Right forelimb (tissue), 1 donor: ENCODE measurements at regions not wholly inside any gene's neighbourhood (a gene's known extent, or its start where the extent isn't known, plus 50 kb on each side); places are given as distances from the start of the nearest gene placed in this dataset.

Source experiments
- DNase-seq: peaks from one replicate; pipeline ENCODE4 v3.0.0-alpha.2; 2018

DNA sequence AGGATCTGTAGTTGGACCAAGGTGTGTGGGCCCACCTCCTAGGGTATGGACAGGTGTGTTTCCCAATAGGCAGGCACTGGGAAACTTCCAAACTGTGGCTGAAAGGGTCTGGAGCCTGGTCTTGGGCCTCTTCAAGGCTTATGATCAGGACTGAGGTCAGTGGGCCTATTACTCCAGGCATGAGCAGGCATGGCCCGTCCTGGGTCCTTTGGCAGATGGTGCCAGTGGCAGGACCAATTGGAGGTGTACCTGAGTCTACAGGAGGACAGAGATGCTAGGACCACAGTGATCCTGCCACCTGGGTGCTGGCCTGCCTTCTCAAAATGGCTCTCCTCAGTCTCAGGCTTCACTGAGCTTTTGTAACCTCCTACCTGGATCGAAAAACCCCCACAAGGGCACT is 95.4 kb downstream of the RAB18 start:
- no peak for DNase-seq

DNA sequence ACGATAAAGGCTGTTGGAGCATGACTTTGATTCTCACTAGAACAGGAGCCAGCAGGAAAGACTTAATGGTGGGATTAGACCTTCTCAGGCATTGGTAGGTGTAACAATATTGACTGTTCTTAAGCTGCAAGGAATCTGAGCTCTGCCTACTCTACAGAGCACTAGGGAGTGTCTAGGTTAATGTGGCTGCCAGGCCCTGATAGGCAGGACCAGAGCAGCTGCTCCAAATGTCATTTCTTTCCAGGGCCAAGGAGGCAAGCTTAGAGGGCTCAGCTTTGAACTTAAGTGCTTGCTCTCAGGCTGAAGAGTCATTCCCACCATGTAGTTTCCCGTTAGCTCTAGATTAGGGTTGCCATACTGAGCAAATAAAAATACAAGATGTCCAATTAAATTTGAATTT is 96.8 kb downstream of the RAB18 start:
- no peak for DNase-seq

DNA sequence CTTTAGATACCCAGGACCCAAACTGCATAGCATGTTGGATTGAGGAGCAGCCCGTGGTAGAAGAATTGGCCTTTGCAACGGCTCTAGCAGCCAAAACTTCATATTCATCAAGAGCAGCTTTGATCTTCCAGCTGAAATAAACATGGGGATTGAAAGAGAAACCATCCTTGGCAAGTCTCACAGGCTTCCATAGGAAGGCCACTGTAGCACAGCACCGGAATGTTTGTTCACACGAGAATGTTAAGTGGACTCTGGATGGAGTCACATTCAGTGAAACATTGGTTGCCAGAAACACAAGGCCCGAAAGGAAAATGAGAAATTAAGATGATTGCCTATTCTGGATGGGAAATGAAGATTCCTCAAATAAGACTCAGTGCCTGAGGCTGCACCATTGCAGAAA is 97.4 kb downstream of the RAB18 start:
- no peak for DNase-seq

DNA sequence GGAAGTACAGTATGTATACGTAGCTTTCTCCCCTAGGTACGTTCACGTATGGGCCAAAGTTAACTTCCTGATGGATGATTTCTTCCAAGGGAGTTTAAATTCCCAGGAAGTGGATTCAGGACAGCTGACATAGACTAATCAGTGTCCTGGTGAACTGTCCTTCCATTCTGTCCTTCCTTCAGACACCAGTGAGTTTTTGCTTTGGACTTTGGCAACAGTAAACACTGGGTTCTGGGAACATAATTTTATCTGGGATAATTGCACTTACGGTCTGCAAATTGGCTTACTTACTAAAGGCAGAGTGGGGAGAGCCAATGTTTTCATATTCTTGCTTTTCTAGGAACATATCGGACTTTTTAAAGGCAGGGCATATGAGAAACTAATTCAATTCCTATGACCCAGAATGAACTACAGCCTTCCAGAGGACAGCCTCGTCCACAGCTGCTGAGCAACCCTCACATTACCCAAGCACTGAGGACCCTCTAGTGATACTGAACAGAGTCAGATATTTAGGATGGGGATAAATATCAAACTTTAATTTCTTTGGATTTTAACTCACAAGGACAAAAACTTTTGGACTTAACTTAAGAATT is 97.9 kb downstream of the RAB18 start:
- no peak for DNase-seq

DNA sequence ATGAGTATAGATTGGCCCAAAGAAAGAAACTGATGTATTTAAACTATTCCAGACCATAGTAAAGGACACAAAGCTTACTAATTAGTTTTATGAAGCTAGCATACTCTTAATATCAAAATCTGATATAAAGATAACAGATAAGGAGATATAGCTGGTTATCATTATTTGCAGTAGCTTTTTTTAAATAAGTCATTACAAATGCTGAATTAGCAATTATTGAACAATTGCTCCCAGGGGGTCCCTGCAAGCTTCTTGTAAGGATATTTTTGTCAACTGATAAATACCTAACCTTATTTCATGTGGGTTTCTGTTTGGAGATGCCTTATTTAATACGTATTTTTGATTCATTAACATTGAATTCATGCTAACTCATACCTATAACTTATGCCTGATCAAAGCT is 99.0 kb downstream of the RAB18 start:
- no peak for DNase-seq

DNA sequence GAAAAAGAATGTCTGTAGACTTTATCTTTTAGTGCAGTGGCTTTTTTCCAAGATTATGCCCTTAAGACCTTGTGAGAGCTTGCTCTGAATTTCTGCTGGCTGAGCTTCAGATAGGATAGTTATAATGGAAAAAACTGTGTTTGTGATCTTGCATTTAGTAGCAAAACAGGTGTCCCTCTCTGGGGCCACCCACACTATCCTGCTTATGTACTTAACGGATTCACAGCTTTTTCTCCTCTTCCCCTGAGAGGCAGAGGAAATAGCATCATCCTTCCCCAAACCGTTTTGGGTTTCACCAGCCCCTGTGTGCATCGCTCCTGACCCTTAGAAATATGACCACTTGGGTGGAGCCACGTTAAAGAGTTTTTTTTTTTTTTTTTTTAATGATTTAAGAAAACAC is 101.2 kb downstream of the RAB18 start:
- no peak for DNase-seq

DNA sequence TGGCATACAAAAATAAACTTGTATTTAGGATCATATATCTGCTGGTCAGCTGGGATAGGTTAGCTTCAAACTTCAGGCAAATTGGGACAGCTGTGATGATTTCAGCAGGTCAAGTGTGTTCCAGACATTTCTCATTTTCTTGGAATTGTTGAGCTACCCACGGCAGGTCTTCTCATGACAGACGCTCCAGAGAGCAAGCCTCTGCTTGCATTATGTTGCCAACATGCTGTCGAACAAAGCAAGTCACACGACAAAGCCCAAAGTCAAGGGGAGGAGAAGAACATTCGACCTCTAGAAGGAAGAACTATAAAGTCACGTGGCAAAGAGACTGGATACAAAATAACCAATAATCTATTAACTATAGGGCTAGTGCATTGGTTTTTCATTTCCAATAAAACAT is 103.5 kb downstream of the RAB18 start:
- no peak for DNase-seq

DNA sequence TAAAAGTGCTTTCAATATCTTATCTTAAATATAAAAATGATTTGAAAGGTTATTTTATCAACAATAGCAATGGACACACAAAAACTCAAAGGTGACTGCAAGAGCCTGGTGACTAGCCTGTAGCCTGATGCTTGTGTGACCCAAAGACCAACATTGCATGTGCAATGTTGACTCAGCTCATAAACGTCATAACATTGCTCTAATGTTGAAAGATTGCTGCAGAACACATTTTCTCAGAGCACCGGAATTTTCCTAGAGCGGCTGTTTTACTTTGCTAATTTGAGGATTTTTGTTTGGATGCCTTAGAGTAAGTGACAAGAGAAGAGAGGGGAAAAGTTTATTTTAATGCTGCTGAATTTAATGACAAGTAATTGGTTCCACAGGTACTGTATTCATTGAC is 107.1 kb downstream of the RAB18 start:
- no peak for DNase-seq

DNA sequence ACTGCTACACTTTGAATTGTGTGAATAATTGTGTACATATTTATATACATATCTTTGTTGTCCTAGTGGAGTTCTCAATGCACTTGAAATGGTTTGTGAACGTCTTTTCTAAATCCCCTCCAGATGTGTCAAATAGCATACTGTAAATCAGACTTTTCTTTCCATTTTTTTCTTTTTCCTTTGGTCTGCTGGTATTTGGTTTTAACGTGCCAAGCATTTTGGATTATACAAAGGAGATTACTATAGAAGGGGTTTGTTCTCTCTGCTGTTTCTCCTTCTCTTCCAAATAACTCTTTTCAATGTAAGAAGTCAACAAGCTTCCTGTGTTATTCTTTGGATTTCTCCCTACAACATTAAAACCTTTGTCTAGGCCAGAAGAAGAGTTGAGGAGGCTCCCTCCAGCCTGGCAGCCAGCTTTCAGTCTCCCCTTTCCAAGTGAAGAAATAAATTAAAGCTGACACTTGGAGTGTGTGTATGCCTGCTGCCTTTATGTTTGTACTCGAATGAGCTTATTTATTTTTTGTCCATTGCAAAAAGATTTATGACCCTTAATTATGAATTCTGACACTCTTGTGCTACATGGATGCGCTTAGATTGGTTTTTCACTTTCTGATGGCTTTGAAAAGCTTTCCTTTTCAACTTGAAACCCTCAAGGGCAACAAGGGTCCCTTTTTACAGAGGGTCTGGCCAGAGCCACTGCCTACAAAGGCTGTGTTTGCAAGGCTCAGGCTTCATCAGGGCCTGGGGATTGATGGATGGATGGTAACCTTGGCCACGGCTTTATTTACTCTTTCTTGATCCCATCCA is 107.8 kb downstream of the RAB18 start:
- no peak for DNase-seq

DNA sequence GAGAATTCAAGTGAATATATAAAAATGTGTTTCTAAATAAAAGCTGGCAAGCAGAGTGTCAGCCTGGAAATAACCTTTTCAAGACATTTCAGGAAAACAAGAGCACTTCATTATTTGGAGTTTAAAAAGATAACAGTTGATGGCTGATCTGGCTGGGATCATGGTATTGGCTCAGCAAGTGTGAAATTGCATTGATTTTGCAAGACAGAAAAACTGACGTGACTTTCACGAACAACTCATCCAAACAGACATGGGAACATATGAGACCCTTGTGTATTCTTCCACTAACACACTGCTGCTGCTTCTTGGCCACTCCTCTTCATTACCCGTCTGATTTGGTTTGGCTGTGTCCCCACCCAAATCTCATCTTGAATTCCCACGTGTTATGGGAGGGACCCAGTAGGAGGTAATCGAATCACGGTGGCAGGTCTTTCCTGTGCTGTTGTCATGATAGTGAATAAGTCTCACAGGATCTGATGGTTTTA is 108.5 kb downstream of the RAB18 start:
- no peak for DNase-seq

DNA sequence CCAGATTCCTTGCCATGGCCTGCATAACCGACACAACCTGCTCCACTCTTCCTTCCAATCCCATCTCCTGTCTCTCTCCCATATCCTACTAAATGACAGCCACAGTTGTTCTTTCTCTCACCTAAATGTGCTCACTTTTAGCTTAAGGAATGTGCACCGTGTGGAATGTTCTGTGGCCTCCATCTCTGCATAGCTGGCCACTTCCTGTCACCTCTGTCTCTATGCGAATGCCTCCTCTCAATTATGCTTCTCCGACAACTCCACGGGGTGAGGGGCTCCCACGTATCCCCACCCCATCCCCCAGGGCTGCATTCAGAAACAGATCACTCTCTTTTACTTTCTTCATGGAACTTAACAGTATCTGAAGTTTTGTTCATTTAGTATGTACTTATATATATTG is 110.7 kb downstream of the RAB18 start:
- no peak for DNase-seq

DNA sequence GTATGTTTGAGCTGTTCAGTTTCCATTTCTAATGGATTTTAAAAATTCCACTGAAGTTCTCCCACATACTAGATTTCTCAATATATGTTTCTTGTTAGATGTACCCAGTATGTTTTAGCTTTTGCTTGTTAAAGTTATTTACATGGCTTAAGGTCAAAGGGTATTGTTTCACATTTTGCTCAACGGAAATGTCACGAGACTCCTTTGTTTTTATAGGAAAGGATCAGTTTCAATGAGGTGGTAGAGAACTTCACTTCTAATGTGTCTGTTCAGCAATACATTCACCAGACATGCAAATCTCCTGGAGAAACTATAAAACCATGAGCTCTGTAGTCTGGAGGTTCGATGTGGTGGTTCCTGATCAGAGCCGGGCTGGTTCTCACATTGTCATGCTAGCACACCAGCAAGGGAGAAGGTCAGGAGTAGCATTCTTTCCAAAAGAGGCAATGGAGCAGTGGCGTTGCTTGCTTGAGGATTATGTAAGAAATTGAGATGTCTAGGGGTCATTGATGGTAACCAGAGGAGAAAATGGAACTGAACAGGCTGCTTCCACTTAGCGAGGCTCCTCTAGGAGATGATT is 114.0 kb downstream of the RAB18 start:
- no peak for DNase-seq

DNA sequence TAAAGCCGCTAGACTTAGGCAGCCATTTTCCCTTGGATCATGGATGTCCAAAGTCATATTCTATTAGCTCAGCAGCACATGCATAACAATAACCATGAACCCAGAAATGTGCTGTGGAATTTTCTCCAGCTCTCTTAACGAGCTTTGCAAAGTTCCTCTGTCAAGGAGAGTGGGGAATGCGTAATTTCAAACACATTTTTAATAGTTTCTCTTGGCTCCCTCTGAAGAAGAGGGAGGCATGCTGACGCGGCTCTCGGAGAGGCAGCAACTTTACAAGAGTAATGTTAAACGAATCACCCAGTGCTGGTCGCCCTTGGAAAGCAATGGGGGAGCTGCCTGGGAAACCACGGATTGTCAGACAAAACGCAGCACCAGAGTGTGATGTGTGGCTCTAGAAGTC is 114.8 kb downstream of the RAB18 start:
- no peak for DNase-seq

DNA sequence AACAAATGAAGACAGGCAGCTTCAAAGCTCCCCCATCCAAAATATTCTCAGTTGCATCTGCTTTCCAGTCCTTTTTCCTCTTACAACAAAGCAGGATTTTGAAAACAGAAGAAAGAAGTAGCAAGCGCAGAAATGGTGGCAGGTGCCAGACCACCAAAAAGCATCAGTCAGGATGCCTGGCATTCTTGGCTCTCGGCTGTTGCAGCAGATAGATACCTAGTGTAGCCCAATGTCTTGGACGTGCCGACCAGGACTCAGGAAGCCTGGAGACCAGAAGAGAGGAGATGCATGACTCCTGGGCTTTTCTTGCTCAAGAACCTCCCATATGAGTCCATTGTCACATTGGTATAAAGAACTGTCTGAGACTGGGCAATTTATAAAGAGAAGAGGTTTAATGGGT is 115.2 kb downstream of the RAB18 start:
- DNase-seq: no peak

DNA sequence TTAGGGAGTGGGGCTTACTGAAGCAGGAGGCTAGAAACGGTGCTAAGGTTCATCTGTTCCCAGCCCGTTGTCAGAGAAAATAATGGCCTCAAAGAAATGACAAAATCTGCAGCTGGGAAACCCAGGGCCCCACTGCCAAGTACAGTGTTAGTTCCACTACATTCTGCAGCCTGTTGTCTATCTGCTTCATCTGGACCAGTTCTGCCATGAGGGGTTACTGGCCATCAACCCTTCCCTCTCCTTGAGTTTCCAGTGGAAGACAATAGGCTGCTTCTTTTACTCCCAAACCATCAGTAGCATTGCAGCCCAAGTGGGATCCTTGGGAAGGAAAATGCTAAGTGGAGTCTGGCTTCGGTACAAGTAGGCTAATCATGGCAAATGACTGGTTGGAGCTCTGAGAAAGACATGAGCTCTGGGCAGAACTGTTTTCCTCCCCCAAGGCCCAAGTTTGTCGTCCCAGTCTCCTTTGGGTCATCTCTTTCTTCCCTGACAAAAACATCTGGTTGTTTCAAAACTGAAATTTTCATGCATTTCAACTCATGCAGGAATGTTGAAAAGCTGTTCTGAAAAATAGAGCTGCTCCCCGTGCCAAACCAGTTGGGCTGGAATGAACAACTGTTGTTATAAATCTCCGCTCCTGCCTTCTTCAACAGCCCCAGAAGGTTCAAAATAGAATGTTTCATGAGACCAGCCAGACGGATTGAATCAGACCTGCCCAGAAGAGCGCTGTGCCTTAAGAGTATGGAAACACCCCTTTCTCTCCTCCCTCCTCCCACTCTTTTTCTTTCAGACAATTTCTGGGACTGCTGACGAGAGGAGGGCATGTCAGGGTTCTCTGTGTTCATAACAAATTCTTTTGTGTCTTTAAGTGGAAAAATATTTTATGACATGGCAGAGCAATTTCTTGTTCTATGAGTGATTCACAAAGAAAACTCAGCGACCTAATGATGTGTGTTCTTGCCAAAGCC is 116.6 kb downstream of the RAB18 start:
- DNase-seq: peak; percentile 84

DNA sequence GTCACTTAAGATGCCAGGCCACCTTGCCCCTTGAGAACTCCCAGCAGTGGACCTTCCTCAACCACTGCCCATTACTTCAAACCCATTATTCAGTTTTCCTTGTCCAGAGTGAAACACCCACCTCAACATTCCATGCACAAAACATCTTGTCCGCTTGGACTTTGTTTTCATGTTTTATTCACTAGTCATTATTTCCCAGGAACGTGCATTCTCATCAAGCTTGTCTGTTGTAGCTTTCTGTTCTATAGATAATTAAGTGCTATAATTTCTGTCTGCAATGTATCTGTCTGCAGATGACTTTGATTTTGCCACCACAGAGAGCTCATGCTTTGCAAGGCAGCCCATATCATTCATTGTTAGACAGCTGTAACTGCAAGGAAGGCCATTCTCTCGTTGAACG is 117.4 kb downstream of the RAB18 start:
- DNase-seq: no peak

DNA sequence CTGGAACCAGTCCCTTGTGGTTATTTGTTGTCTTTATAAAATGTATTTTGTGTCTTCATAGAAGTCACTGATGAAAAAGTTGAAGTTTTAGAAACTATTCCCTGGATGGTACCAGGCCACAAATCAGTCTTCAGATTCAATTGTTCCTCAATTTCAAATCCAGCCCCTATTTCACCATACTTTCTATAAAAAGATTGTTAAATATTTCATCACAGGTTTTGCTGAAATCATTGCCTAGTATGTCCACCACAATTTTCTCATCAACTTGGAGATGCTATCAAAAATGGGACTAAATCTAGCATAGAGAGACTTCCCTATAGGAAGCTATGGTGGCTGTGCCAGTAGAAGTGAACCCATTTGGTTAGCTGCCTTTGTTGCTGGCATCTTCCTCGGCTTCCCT is 118.5 kb downstream of the RAB18 start:
- DNase-seq: no peak
